GM12892 (cell line): ENCODE measurements at regions not wholly inside any gene's neighbourhood (a gene's known extent, or its start where the extent isn't known, plus 50 kb on each side); places are given as distances from the start of the nearest gene placed in this dataset.

Source experiments
- DNase-seq: peaks from one replicate; pipeline ENCODE4 v3.0.0; 2011; ENCODE audit not compliant: insufficient read length
- FAIRE-seq: peaks from 2 replicates; lab custom pipeline; 2011; peaks lifted over from hg19 to GRCh38; lab: Jason Lieb, UNC
- POLR2A ChIP-seq: IDR thresholded peaks from 2 replicates; pipeline ENCODE4 v1.6.1; 2011; ENCODE audit warnings: low read depth, low read length, control low read depth
- POLR2AphosphoS5 ChIP-seq: IDR thresholded peaks from 2 replicates; pipeline ENCODE4 v1.6.1; 2011; ENCODE audit warnings: low read depth, low read length, control low read depth
- TAF1 ChIP-seq: IDR thresholded peaks from 2 replicates; pipeline ENCODE4 v1.6.1; 2011; ENCODE audit warnings: low read depth, mild to moderate bottlenecking, control low read depth, low read length, borderline replicate concordance

DNA sequence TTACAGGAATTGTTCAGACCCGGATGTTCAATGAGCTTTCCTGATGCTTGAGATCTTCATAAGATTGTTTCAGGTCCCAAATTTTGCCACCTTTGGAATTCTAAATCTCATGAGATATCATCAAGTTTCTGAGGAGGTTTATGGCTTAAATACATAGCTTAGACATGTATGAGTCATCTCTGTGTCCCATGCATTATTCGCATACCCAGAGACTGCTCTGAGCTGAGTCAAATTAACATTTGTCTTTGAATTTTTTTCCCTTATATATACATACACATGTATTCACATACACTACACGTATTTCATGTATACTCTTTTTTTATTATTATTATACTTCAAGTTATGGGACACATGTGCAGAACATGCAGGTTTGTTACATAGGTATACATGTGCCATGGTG lies 744.6 kb downstream of the BRINP1 start:
- DNase-seq, result no peak
- no peak for FAIRE-seq
- TF ChIP-seq TAF1, result no peak
- no peak for TF ChIP-seq POLR2A
- no peak for TF ChIP-seq POLR2AphosphoS5

DNA sequence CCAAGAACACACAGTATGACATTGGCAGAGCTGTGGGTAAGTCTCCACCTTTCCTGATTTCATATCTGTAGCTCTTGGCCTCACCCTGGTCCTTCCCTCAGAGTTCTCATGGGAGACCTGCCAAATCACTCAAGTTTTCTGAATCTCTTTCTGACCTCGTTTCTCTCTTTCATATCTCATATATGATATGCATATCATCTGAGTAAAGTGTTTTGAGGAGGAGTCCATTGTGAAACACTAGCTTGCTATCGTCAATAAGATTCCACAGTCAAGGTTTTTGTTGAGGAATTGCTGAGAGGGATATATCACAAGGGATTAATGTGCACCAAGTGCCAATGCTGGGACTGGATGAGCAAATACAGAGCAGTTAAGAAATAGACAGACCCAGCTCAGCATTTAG lies 739.2 kb downstream of the BRINP1 start:
- TF ChIP-seq POLR2A (no peak), TAF1 (no peak), POLR2AphosphoS5 (no peak)
- DNase-seq, result no peak
- no peak for FAIRE-seq

DNA sequence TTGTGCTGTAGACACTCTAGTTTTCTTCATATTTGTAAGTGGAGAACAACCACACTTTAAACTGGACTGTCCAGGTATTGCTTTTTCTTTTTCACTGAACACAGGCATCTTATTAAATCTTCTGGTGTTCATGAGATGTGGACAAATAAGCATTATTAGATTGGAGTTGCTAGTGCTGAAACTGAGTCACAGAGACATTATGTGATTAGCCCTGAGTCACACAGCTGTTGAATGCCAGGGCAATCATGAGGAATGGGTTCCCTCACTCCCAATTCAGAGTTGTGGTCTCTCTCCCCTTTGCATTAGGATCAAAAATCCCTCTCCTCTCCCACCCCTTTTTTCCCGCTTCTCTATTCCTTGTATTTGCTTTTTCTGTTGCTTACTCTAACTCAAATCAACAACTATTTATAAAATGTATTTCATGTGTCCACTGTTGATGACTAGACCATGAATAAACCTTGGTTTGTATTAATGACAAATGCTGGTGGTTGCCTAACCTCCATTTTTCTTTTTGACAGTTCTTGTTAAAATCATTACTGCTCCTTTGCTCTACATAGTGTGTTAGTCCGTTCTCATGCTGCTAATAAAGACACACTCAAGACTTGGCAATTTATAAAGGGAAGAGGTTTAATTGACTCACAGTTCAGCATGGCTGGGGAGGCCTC lies 738.2 kb downstream of the BRINP1 start:
- DNase-seq (no peak), FAIRE-seq (no peak)
- TF ChIP-seq TAF1 (no peak), POLR2A (no peak), POLR2AphosphoS5 (no peak)

DNA sequence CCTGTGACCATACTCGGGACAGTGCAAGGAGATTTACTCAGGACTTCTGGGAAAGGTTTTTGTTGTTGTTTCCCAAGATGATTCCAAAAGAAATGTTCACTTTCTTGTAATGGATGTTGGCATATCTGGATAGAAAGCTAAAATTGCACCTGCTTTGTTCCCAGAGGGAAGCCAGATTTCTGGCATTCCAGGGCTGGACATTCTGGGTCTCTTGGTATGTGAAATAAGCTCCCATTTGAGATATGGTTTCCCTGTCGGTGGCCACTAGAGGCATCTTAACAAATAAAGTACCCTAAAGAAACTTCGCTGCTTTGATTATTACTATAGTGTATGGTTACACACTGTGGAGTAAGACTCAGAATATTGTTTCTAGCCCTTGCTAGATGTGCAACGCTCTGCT lies 737.3 kb downstream of the BRINP1 start:
- FAIRE-seq (no peak), DNase-seq (no peak)
- TF ChIP-seq POLR2AphosphoS5 (no peak), TAF1 (no peak), POLR2A (no peak)

DNA sequence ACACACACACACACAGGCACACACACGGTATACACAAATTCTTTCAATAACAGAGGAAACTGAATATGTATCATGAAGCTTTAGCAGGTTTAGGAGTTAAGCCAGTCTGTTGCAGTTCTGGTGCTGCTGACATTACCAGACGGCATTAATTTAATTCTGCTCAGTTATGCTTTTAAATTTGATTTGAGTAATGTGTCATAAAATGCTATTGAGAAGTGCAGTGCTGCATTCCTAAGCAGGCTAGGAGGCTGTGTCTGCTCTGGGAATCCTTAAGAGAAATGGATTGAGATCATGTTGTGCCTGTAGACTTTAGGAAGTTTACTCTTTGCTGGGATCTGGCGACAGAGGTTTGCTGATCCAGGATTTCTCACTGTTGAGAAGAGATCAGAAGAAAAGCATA lies 733.8 kb downstream of the BRINP1 start:
- TF ChIP-seq POLR2A (no peak), POLR2AphosphoS5 (no peak), TAF1 (no peak)
- DNase-seq, result no peak
- no peak for FAIRE-seq

DNA sequence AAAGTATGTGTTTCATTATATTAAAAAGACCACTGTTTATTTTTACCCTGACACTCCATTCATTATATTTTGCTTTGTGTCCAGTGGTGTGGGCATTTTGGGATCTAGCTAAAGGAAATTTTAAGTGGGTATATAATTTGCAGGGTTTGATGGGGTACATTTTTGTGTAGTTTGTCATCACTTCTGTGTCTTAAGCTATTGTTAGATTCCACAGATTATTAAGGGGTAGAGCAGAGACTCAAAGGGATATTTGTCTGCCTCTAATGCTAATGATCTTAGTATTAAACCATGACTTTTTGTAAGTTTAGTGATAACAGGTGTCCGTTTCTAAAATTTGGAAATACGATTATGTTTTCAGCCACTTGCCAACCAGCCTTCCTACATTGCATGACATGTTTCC lies 731.6 kb downstream of the BRINP1 start:
- DNase-seq (no peak), FAIRE-seq (no peak)
- TF ChIP-seq POLR2AphosphoS5 (no peak), TAF1 (no peak), POLR2A (no peak)

DNA sequence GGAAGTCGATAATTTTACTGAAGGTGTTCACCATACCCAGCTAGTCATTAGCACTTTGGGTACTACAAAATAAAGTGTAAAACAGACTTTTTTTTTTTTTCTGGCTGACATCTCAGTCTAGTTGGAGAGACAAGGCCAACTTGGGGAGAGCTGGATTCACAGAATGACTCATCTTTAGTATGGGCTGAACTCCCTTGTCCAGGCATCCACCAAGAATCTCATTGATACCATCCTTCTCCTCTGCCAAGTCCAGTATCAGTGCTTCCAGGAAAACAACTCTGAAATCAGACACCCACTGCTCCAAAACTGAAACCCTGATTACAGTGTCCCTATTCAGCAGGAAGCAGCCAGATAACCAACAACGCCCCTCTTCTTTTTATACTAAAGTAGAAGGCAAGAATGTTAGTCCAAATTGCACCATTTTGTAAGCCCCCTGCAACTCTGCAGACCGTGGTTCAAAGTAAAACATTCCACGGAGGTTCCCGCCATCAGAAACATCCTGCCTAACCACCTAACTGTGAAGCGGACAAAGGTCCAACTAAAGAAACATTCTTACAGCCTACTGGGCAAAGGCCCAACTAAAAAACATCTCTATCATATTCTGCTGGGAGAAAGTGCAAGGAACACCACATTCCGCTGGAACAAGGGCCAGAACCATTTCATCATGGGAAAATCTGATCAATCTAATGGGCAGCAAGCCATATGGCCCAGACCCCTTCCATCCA lies 728.2 kb downstream of the BRINP1 start:
- TF ChIP-seq TAF1, result no peak
- TF ChIP-seq POLR2A, result no peak
- TF ChIP-seq POLR2AphosphoS5, result no peak
- FAIRE-seq, result no peak

DNA sequence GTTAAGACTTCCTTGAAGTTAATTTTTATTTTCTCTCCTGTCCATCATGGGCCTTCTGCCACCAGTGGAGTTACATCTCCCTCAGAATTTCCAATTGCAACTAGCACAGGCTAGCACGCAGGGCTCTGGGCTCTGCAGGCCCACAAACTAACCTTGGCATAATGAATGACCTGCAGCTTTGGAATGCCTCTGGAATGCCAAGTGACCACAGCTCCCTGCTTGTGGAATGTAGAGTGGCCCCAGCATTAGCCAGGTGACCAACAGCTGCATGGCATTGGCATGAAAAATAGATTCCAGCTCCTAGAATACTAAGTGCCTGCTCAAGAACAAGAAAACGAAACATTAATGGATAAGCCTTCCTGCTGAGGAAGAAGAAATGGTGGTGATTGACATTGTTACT lies 726.1 kb downstream of the BRINP1 start:
- TF ChIP-seq POLR2AphosphoS5 (no peak), TAF1 (no peak), POLR2A (no peak)
- DNase-seq (no peak), FAIRE-seq (no peak)

More for the DNA sequence above, 728.2 kb downstream of the BRINP1 start:
- no peak for DNase-seq

DNA sequence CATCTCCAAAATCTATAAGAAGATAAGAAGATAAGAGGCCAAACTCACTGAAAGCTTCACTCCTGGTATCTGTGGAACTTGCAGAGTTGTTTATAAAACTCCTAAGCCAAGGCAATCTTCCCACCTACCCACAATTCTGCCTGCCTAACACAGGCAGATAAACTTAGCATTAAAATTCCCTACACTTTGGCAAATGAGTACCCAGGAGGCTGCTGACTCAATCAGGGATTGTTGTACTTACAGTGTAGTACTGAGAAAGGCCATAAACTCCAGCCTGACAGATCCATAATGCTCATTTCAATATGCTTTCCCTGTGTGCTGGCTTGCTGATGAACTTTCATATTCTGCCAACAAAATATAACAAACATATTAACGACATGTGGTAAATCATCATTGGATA lies 725.2 kb downstream of the BRINP1 start:
- no peak for DNase-seq
- TF ChIP-seq TAF1, result no peak
- TF ChIP-seq POLR2AphosphoS5, result no peak
- TF ChIP-seq POLR2A, result no peak
- FAIRE-seq, result no peak

DNA sequence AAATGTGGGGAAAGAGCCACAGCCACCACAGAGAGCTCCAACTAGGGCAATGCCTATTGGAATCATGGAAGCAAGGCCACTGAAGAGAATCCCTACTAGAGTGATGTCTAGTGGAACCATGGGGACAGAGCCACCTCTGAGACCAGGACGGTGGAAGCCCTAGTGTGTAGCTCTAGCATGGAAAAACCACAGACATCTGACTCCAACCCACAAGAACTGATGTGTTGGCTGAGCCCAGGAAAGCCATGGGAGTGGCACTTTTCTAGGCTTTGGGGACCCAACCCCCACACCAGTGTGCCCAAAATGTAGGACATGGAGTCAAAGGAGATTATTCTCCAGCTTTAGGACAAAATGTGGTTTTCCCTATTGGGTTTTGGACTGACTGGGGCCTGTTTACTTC lies 721.9 kb downstream of the BRINP1 start:
- DNase-seq (no peak), FAIRE-seq (no peak)
- TF ChIP-seq POLR2AphosphoS5, result no peak

DNA sequence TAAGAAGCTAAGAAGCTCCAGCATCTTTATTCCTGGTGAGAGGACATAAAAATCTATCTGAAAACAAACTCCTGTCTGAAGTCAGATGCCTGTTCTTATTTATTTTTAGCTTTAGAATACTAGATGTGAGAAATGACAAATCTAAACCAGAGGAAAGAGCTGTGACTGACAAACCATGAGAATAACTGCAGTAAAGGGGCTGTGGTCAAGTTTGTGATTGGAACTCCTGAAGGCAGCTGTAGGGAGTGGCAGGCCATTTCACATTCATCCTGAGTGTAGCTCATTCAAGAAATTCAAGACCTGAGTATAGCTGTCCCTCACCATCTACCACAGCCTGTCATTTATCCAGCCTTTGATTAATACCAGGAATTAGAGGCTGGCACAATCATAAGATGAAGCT lies 718.8 kb downstream of the BRINP1 start:
- DNase-seq (no peak), FAIRE-seq (no peak)
- TF ChIP-seq POLR2A (no peak), TAF1 (no peak), POLR2AphosphoS5 (no peak)

DNA sequence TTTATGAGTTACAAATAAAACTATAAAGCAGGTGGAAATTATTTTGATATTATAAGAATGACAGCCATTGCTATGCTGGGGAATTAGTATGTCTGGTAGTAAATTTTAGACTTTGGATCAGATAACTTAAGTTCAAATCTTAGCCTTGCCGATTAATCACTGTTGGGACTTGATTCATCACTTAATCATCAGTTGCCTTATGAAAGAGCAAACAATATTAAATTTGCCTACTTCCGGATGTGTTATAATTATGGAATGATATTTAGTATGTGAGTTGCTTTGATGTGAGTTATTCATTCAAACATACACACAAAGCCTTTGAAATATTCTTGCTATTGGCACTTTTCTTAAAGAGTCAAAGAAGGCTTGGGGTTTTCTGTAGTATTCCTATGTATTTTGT lies 717.7 kb downstream of the BRINP1 start:
- FAIRE-seq (no peak), DNase-seq (no peak)
- no peak for TF ChIP-seq POLR2A
- TF ChIP-seq POLR2AphosphoS5, result no peak
- TF ChIP-seq TAF1, result no peak
